ENCODE measurements at regions not wholly inside any gene's neighbourhood (a gene's known extent, or its start where the extent isn't known, plus 50 kb on each side); places are given as distances from the start of the nearest gene placed in this dataset.

DNA sequence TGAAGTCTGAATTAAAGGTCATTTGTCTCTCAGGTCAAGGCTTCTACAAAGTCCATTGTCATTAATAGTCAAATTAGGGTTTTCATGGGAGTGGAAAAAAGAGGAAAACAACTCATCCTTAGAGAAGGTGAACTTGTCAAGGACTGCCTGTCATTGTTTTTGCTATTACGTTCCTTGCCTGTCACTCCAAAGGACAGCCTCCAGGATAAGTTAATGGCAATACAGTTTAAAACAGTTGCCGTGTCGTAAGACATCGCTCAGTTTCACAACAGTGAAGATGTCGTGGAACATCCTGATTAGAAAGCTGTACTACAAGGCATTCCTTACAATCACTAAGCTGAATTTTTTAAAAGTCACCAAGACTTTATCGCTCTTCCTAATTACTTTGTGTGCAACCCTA lies 466.8 kb upstream of the SMIM31 start:
- no peak for DNase-seq (ENCODE audit: low read depth)
- TF ChIP-seq, protein P1, sequence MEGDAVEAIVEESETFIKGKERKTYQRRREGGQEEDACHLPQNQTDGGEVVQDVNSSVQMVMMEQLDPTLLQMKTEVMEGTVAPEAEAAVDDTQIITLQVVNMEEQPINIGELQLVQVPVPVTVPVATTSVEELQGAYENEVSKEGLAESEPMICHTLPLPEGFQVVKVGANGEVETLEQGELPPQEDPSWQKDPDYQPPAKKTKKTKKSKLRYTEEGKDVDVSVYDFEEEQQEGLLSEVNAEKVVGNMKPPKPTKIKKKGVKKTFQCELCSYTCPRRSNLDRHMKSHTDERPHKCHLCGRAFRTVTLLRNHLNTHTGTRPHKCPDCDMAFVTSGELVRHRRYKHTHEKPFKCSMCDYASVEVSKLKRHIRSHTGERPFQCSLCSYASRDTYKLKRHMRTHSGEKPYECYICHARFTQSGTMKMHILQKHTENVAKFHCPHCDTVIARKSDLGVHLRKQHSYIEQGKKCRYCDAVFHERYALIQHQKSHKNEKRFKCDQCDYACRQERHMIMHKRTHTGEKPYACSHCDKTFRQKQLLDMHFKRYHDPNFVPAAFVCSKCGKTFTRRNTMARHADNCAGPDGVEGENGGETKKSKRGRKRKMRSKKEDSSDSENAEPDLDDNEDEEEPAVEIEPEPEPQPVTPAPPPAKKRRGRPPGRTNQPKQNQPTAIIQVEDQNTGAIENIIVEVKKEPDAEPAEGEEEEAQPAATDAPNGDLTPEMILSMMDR (conservative IDR thresholded peaks at IDR 0.05; ENCODE audit: low read depth, low read length) = no peak
- H3K4me3 ChIP-seq (ENCODE audit: low read depth, low read length) = no peak overlapping the region

- no peak overlapping the region for H3K4me3 ChIP-seq (ENCODE audit: low read depth, low read length)
- TF ChIP-seq, protein P1 (conservative IDR thresholded peaks at IDR 0.05; ENCODE audit: low read depth, low read length) = no peak
- no peak for DNase-seq (ENCODE audit: low read depth)
Observed at GRCh38 chr4:164288578-164288977, 465.4 kb upstream of the SMIM31 start.

DNA sequence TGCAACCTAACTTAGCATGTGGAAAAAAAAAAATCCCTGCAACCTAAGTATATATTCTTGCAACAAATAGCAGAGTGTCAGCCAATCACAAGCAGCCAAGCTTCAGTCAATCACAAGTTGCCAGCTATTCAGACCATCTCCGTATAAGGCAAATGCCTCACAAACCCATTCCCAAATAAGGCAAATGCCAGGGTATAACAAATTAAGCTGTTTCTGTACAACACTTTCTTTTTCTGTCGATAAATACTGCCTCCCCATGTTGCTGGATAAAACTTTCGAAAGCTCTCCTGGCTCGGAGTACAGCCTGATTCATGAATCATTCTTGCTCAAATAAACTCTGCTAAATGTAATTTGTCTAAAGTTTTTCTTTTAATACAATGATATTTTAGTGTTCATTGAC lies 460.7 kb upstream of the SMIM31 start:
- no peak overlapping the region for H3K4me3 ChIP-seq (ENCODE audit: low read depth, low read length)
- TF ChIP-seq, protein P1 (conservative IDR thresholded peaks at IDR 0.05; ENCODE audit: low read depth, low read length) = no peak
- no peak for DNase-seq (ENCODE audit: low read depth)

DNA sequence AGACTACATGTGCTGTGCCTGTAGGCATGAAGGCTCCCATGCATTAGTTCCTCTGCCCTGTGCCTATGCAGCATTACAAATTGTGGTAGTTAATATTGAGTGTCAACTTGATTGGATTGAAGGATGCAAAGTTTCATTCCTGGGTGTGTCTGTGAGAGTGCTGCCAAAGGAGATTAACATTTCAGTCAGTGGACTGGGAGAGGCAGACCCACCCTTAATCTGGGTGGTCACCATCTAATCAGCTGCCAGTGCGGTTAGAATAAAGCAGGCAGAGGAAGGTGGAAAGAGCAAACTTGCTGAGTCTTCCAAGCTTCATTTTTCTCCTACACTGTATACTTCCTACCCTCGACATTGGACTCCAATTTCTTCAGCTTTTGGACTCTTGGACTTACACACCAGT lies 460.2 kb upstream of the SMIM31 start:
- H3K4me3 ChIP-seq (ENCODE audit: low read depth, low read length) = no peak overlapping the region
- DNase-seq (ENCODE audit: low read depth) = no peak
- TF ChIP-seq, protein P1 (conservative IDR thresholded peaks at IDR 0.05; ENCODE audit: low read depth, low read length) = no peak

DNA sequence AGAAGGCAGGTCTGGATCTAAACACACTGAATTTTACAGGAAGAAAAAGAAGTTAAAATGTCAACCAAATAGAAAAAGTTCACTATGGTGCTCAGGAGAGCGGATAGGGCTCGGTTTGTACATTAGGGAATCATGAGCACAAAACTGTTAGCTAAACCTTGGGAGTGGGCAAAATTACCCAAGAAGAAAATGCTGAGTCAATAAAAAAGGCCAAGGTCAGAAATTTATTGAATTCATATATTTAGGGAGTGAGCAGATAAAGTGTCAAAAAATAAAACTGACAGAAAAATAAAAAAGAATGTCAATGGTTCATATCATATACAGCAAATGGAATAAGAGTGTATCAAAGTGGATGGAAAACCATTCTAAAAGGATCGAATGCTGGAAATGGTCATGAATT lies 452.5 kb upstream of the SMIM31 start:
- H3K4me3 ChIP-seq (ENCODE audit: low read depth, low read length) = no peak overlapping the region
- TF ChIP-seq, protein P1 (conservative IDR thresholded peaks at IDR 0.05; ENCODE audit: low read depth, low read length) = no peak
- DNase-seq (ENCODE audit: low read depth) = no peak

- DNase-seq (ENCODE audit: low read depth) = no peak
- TF ChIP-seq, protein P1 (conservative IDR thresholded peaks at IDR 0.05; ENCODE audit: low read depth, low read length) = no peak
- no peak overlapping the region for H3K4me3 ChIP-seq (ENCODE audit: low read depth, low read length)
Observed at GRCh38 chr4:164304101-164304639, 449.8 kb upstream of the SMIM31 start.

DNA sequence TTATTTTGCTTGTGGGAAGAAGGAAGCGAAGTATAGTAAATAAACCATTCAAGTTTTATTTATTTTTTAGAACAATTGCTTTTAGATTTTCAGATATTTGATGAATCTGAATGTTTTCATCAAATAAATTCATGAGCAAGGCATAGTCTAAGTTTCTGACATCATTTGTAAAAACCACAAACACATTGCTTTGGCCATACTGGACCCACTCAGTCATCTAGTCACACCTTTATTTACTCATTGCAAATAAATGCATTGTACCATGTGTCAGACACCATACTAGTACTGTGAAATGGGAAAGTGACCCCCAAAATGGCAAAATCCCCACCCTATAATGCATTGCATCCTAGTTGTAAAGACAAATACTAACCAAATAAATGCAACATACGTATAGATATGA lies 449.1 kb upstream of the SMIM31 start:
- TF ChIP-seq, protein P1 (conservative IDR thresholded peaks at IDR 0.05; ENCODE audit: low read depth, low read length) = no peak
- DNase-seq (ENCODE audit: low read depth) = no peak
- H3K4me3 ChIP-seq (ENCODE audit: low read depth, low read length) = no peak overlapping the region
